A549 (cell line): ENCODE measurements at regions not wholly inside any gene's neighbourhood (a gene's known extent, or its start where the extent isn't known, plus 50 kb on each side); places are given as distances from the start of the nearest gene placed in this dataset.

ENCODE experiments used
- ATAC-seq, 2 experiments: fragments of 200-7000 bp in 1 of 2; fragments of >200 bp in 1 of 2; cut with Nextera tagmentation in 1 of 2; cut with Tn5 transposase in 1 of 2; 3 replicates each; pipeline versions ENCODE4 v1.8.0 to v1.9.1; 2018 to 2020; ENCODE audit warnings: mild to moderate bottlenecking in 1 of 2, moderate library complexity in 1 of 2
- CTCF ChIA-PET: fragments of 300-600 bp; sonication (Branson Sonifier 250); formaldehyde crosslinking; extraction: SDS; loops from one replicate; lab custom pipeline; 2021; ENCODE audit warnings: antibody characterized with exemption, inconsistent platforms; lab: Yijun Ruan, JAX
- POLR2A ChIA-PET: fragments of 350-600 bp; formaldehyde crosslinking; extraction: SDS; loops from one replicate; lab custom pipeline; 2021; ENCODE audit warnings: antibody characterized with exemption, inconsistent platforms; lab: Yijun Ruan, JAX
- DNase-seq, 2 experiments: peaks; one replicate each; pipeline versions ENCODE4 v3.0.0 to v3.0.0-alpha.2; 2011 to 2016; ENCODE audit warnings: low read depth in 1 of 2, low spot score in 1 of 2
- FAIRE-seq: peaks from 2 replicates; lab custom pipeline; 2011; peaks lifted over from hg19 to GRCh38; lab: Jason Lieb, UNC
- H3K27ac ChIP-seq, 2 experiments: fragments of >200 bp; sonication (Bioruptor Twin); formaldehyde crosslinking; 3 replicates each; pipeline ENCODE4 v1.5.1; 2016 to 2017
- H3K4me1 ChIP-seq: fragments of >200 bp; sonication (Bioruptor Twin); formaldehyde crosslinking; 3 replicates; pipeline ENCODE4 v1.6.1; 2016
- H3K4me2 ChIP-seq: fragments of >200 bp; sonication (Bioruptor Twin); formaldehyde crosslinking; 3 replicates; pipeline ENCODE4 v1.6.1; 2016
- H3K4me3 ChIP-seq: fragments of >200 bp; sonication (Bioruptor Twin); formaldehyde crosslinking; 3 replicates; pipeline ENCODE4 v1.5.1; 2016
- H3K9me3 ChIP-seq: fragments of >200 bp; sonication (Bioruptor Twin); formaldehyde crosslinking; 3 replicates; pipeline ENCODE4 v1.6.1; 2016
- BHLHE40 ChIP-seq: IDR thresholded peaks from 2 replicates; pipeline ENCODE4 v1.6.1; 2012; ENCODE audit warnings: low read depth, low read length, inconsistent platforms
- CBX2 ChIP-seq: fragments of 200-600 bp; sonication (generic); IDR thresholded peaks from 2 replicates; pipeline ENCODE4 v1.6.1; 2016; ENCODE audit warnings: low read depth, mild to moderate bottlenecking, borderline replicate concordance
- CEBPB ChIP-seq, 2 experiments: fragments of >200 bp in 1 of 2; sonication (Bioruptor Twin) in 1 of 2; formaldehyde crosslinking in 1 of 2; IDR thresholded peaks; 2 replicates each; pipeline ENCODE4 v1.6.1; 2012 to 2016
- CHD2 ChIP-seq: fragments of 150-350 bp; IDR thresholded peaks from 2 replicates; pipeline ENCODE4 v1.6.1; 2014; ENCODE audit warnings: low read length; ENCODE audit not compliant: partially characterized antibody
- EHF ChIP-seq: fragments of 250-450 bp; sonication (Bioruptor Pico); IDR thresholded peaks from 2 replicates; pipeline ENCODE4 v1.5.0; 2020; ENCODE audit warnings: mild to moderate bottlenecking
- EP300 ChIP-seq, 2 experiments: fragments of >200 bp; sonication (Bioruptor Twin); formaldehyde crosslinking; IDR thresholded peaks; 2 replicates in 1 of 2; 3 replicates in 1 of 2; pipeline ENCODE4 v1.6.1; 2016 to 2017
- ESRRA ChIP-seq: fragments of 150-350 bp; IDR thresholded peaks from 2 replicates; pipeline ENCODE4 v1.6.1; 2014; ENCODE audit warnings: mild to moderate bottlenecking, low read length, borderline replicate concordance
- FOSL2 ChIP-seq, 2 experiments: fragments of 450-650 bp in 1 of 2; fragments of >200 bp in 1 of 2; sonication (Bioruptor Twin) in 1 of 2; formaldehyde crosslinking; IDR thresholded peaks; 2 replicates each; pipeline versions ENCODE4 v1.5.0 to v1.6.1; 2016 to 2020; ENCODE audit warnings: mild to moderate bottlenecking in 1 of 2, moderate library complexity in 1 of 2
- GATA3 ChIP-seq: IDR thresholded peaks from 2 replicates; pipeline ENCODE4 v1.6.1; 2012; ENCODE audit warnings: borderline replicate concordance
- HDAC2 ChIP-seq: fragments of 200-600 bp; sonication (generic); IDR thresholded peaks from 2 replicates; pipeline ENCODE4 v1.6.1; 2016
- HOXB5 ChIP-seq: fragments of 250-450 bp; sonication (Bioruptor Pico); IDR thresholded peaks from 2 replicates; pipeline ENCODE4 v1.5.0; 2020; ENCODE audit warnings: mild to moderate bottlenecking, moderate library complexity
- JUN ChIP-seq, 2 experiments: fragments of >200 bp; sonication (Bioruptor Twin); formaldehyde crosslinking; IDR thresholded peaks; 2 replicates in 1 of 2; 3 replicates in 1 of 2; pipeline ENCODE4 v1.6.1; 2016 to 2017
- JUNB ChIP-seq: fragments of >200 bp; sonication (Bioruptor Twin); formaldehyde crosslinking; IDR thresholded peaks from 2 replicates; pipeline ENCODE4 v1.6.1; 2016
- KDM1A ChIP-seq: fragments of 200-600 bp; sonication (generic); IDR thresholded peaks from 2 replicates; pipeline ENCODE4 v1.6.1; 2016; ENCODE audit warnings: low read depth, mild to moderate bottlenecking
- MAFK ChIP-seq: fragments of 450-650 bp; IDR thresholded peaks from 2 replicates; pipeline ENCODE4 v1.6.1; 2014; ENCODE audit not compliant: partially characterized antibody
- MYC ChIP-seq: IDR thresholded peaks from 2 replicates; pipeline ENCODE4 v1.6.1; 2012; ENCODE audit warnings: mild to moderate bottlenecking, inconsistent platforms, low read length, improper control_type of control experiment, borderline replicate concordance
- NFE2L2 ChIP-seq: fragments of 150-350 bp; conservative IDR thresholded peaks from 2 replicates; pipeline ENCODE4 v1.6.1; 2014; ENCODE audit warnings: low read length
- NR3C1 ChIP-seq: fragments of >200 bp; sonication (Bioruptor Twin); formaldehyde crosslinking; IDR thresholded peaks from 3 replicates; pipeline ENCODE4 v1.6.1; 2017
- PHF8 ChIP-seq: fragments of 200-600 bp; sonication (generic); IDR thresholded peaks from 2 replicates; pipeline ENCODE4 v1.6.1; 2016; ENCODE audit warnings: low read depth, mild to moderate bottlenecking, antibody characterized with exemption, moderate library complexity, borderline replicate concordance
- RAD21 ChIP-seq, 2 experiments: fragments of >200 bp in 1 of 2; sonication (Bioruptor Twin) in 1 of 2; formaldehyde crosslinking in 1 of 2; IDR thresholded peaks in 1 of 2; conservative IDR thresholded peaks in 1 of 2; 2 replicates in 1 of 2; 3 replicates in 1 of 2; pipeline ENCODE4 v1.6.1; 2012 to 2018; ENCODE audit warnings: inconsistent platforms in 1 of 2
- RFX5 ChIP-seq: fragments of 450-650 bp; IDR thresholded peaks from 2 replicates; pipeline ENCODE4 v1.7.1; 2014; ENCODE audit warnings: antibody characterized with exemption, mild to moderate bottlenecking, moderate library complexity
- SMC3 ChIP-seq: fragments of >200 bp; sonication (Bioruptor Twin); formaldehyde crosslinking; IDR thresholded peaks from 3 replicates; pipeline ENCODE4 v1.6.1; 2018; ENCODE audit warnings: inconsistent platforms
- TP53 ChIP-seq: fragments of 250-450 bp; sonication (Bioruptor Pico); IDR thresholded peaks from 2 replicates; pipeline ENCODE4 v1.5.0; 2021; ENCODE audit warnings: mild to moderate bottlenecking, moderate library complexity
- ZNF302 ChIP-seq: fragments of 250-450 bp; sonication (Bioruptor Pico); IDR thresholded peaks from 2 replicates; pipeline ENCODE4 v1.9.0; 2021; ENCODE audit warnings: inconsistent platforms, mild to moderate bottlenecking, moderate library complexity
- ZSCAN20 ChIP-seq: fragments of 250-450 bp; sonication (Bioruptor Pico); IDR thresholded peaks from 2 replicates; pipeline ENCODE4 v1.8.0; 2022; ENCODE audit warnings: mild to moderate bottlenecking, moderate library complexity
- WGBS: methylation state at CpG from one replicate; pipeline ENCODE4 v1.1.6; 2017; ENCODE audit errors: missing lambda C conversion rate; 5-methylcytosine and 5-hydroxymethylcytosine counted together
- TF ChIP-seq, protein P1 (sequence below): fragments of 450-650 bp; IDR thresholded peaks from 2 replicates; pipeline ENCODE4 v1.6.1; 2014; ENCODE audit warnings: antibody characterized with exemption
- TF ChIP-seq, protein P2 (sequence below): fragments of >200 bp; sonication (Bioruptor Twin); formaldehyde crosslinking; IDR thresholded peaks from 3 replicates; pipeline ENCODE4 v1.6.1; 2016
- TF ChIP-seq, protein P3 (sequence below): fragments of >200 bp; sonication (Bioruptor Twin); formaldehyde crosslinking; IDR thresholded peaks from 2 replicates; pipeline ENCODE4 v1.6.1; 2016
- TF ChIP-seq, protein P4 (sequence below): IDR thresholded peaks from 2 replicates; pipeline ENCODE4 v1.6.1; 2012
- TF ChIP-seq, protein P5 (sequence below): fragments of 250-450 bp; sonication (Bioruptor Pico); IDR thresholded peaks from 2 replicates; pipeline ENCODE4 v1.5.0; 2020; ENCODE audit warnings: low read depth, mild to moderate bottlenecking, moderate library complexity

DNA sequence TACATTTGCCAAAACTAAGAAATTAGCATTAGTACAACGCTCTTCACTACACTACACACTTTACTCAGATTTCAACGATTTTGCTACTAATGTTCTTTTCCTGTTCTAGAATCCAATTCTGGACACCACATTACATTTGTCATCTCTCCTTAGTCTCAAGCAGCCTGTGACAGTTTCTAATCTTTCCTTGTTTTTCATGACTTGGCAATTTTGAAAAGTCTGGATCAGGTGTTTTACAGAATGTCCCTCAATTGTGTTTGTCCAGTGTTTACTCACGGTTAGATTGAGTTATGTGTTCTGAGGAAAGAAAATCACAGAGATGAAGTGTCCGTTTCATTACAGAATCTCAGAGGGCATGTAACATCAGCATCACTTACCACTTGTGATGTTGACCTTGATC lies 372.6 kb downstream of the TFAP2A start:
- H3K27ac ChIP-seq: no peak overlapping the region
- no peak for FAIRE-seq
- TF ChIP-seq NFE2L2 (peak; percentile 65), MAFK (peak; percentile 93)
- TF ChIP-seq, protein P1, sequence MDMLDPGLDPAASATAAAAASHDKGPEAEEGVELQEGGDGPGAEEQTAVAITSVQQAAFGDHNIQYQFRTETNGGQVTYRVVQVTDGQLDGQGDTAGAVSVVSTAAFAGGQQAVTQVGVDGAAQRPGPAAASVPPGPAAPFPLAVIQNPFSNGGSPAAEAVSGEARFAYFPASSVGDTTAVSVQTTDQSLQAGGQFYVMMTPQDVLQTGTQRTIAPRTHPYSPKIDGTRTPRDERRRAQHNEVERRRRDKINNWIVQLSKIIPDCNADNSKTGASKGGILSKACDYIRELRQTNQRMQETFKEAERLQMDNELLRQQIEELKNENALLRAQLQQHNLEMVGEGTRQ: no peak
- TF ChIP-seq, all 56 proteins: peak for 2
- peaks cover 7% of the 10 kb centered on the region for H3K4me1 ChIP-seq
- H3K4me2 ChIP-seq: no peak overlapping the region
- WGBS: 58% methylated on average over 4 of the region's 4 CpGs
- CTCF ChIA-PET: interaction anchor here (0.6 to 1.1 kb wide), 2 partner anchors 12 kb away, joined by 3 read pairs; no protein-coding TSS in a partner anchor
- POLR2A ChIA-PET: no interaction called here
- no peak for ATAC-seq
- no peak for DNase-seq
- H3K4me3 ChIP-seq: no peak overlapping the region
- H3K9me3 ChIP-seq: no peaks in the 10 kb centered on the region; the same call in 2 of the 3 replicates

DNA sequence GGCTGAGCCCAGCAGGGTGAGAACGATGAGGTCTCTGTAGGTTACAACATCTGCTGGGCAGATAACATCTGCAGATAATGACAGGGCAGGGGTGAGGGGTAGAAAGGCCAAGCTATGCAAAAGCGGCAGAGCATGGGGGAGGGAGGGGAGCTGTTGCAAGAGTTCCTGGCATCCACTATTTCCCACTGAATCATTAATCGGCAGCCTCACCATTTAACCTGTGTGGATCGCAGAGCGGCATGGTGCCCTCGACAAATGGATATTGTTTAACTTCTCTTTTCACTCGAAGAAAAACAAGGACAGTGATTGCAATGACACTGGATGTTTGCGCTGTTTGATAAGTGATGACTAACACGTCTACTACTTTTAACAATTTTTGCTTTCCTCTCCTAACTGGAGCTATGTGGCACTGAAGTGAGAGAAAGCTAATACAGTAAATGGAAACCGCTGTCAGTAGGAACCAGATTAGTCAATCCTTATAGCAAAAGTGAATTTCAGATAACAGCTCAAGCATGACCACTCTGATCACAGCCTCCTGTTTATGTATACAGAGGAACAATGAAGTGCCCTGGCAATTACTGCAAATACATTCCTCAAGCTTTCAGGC lies 381.5 kb downstream of the TFAP2A start:
- ChIA-PET CTCF (interaction anchor here (0.9 to 1.1 kb wide), 4 partner anchors 15 to 382 kb away, joined by 3 to 4 read pairs (median 3); partner anchors contain the start of gene TFAP2A), POLR2A (interaction anchor here (0.6 to 1.4 kb wide), 5 partner anchors 15 to 382 kb away, joined by 3 to 7 read pairs (median 4); no protein-coding TSS in a partner anchor)
- TF ChIP-seq, protein P2, sequence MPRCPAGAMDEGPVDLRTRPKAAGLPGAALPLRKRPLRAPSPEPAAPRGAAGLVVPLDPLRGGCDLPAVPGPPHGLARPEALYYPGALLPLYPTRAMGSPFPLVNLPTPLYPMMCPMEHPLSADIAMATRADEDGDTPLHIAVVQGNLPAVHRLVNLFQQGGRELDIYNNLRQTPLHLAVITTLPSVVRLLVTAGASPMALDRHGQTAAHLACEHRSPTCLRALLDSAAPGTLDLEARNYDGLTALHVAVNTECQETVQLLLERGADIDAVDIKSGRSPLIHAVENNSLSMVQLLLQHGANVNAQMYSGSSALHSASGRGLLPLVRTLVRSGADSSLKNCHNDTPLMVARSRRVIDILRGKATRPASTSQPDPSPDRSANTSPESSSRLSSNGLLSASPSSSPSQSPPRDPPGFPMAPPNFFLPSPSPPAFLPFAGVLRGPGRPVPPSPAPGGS: peak; percentile 96
- no peak for TF ChIP-seq ZNF302 (CRISPR knock-in tag)
- TF ChIP-seq JUN (IDR thresholded peaks at IDR 0.05): peak; percentile 93 to 96
- TF ChIP-seq ZSCAN20 (CRISPR knock-in tag): no peak
- peak; percentile 30 for TF ChIP-seq MAFK
- TF ChIP-seq, protein P3, sequence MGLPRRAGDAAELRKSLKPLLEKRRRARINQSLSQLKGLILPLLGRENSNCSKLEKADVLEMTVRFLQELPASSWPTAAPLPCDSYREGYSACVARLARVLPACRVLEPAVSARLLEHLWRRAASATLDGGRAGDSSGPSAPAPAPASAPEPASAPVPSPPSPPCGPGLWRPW: peak; percentile 67
- no peak for TF ChIP-seq BHLHE40
- no peak for TF ChIP-seq TP53 (CRISPR knock-in tag)
- no peak for TF ChIP-seq PHF8
- TF ChIP-seq, protein P4, sequence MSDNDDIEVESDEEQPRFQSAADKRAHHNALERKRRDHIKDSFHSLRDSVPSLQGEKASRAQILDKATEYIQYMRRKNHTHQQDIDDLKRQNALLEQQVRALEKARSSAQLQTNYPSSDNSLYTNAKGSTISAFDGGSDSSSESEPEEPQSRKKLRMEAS: peak; percentile 84
- TF ChIP-seq CEBPB (IDR thresholded peaks at IDR 0.05): peak; percentile 95 to 97
- peak; percentile 67 for TF ChIP-seq FOSL2 (IDR thresholded peaks at IDR 0.05)
- peak; percentile 87 for TF ChIP-seq FOSL2 (CRISPR knock-in tag; IDR thresholded peaks at IDR 0.05)
- no peak for TF ChIP-seq EHF (CRISPR knock-in tag)
- no peak for TF ChIP-seq HOXB5 (CRISPR knock-in tag)
- TF ChIP-seq MYC: 0 out of 2 replicates have a peak, but pooled peaks have one; percentile 31
- peak; percentile 73 to 96; a peak in 4 of 5 replicates for TF ChIP-seq EP300 (IDR thresholded peaks at IDR 0.05)
- peak; percentile 39; the same call in 1 of the 2 replicates for TF ChIP-seq NFE2L2
- peak in 1 of 2 experiments; percentile 64; a peak in 3 of 5 replicates for TF ChIP-seq RAD21 (conservative IDR thresholded peaks at IDR 0.05 in 1 of 2, IDR thresholded peaks at IDR 0.05 in 1 of 2)
- TF ChIP-seq JUNB: peak; percentile 89
- TF ChIP-seq ESRRA: no peak
- TF ChIP-seq NR3C1: no peak
- TF ChIP-seq HDAC2: no peak
- no peak for TF ChIP-seq CBX2
- no peak for TF ChIP-seq RFX5
- peak; percentile 47; the same call in 2 of the 3 replicates for TF ChIP-seq SMC3
- peak; percentile 100 for TF ChIP-seq GATA3
- TF ChIP-seq, protein P5, sequence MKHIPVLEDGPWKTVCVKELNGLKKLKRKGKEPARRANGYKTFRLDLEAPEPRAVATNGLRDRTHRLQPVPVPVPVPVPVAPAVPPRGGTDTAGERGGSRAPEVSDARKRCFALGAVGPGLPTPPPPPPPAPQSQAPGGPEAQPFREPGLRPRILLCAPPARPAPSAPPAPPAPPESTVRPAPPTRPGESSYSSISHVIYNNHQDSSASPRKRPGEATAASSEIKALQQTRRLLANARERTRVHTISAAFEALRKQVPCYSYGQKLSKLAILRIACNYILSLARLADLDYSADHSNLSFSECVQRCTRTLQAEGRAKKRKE (CRISPR knock-in tag): no peak
- no peak for TF ChIP-seq KDM1A
- TF ChIP-seq CHD2: peak; percentile 50
- DNase-seq: peak; percentile 54 to 97
- H3K4me1 ChIP-seq: peaks cover 24% of the 10 kb centered on the region
- H3K27ac ChIP-seq: peak overlapping the region; percentile 84 to 87
- H3K4me2 ChIP-seq: peak overlapping the region; percentile 80
- WGBS: 2% methylated on average over 10 of the region's 10 CpGs
- H3K4me3 ChIP-seq: no peak overlapping the region; the same call in 2 of the 3 replicates
- no peak for FAIRE-seq
- no peaks in the 10 kb centered on the region for H3K9me3 ChIP-seq
- ATAC-seq: peak; percentile 95 to 97
